WI38 (cell line): ENCODE measurements at regions not wholly inside any gene's neighbourhood (a gene's known extent, or its start where the extent isn't known, plus 50 kb on each side); places are given as distances from the start of the nearest gene placed in this dataset.

ENCODE experiments used
- H3K4me3 ChIP-seq: 2 replicates; pipeline ENCODE4 v1.5.1; 2011; ENCODE audit warnings: low read depth, mild to moderate bottlenecking, control low read depth, low read length
- TF ChIP-seq, protein P1 (sequence below): IDR thresholded peaks from 2 replicates; pipeline ENCODE4 v1.5.1; 2012; ENCODE audit warnings: low read depth, mild to moderate bottlenecking, control low read depth, low read length

DNA sequence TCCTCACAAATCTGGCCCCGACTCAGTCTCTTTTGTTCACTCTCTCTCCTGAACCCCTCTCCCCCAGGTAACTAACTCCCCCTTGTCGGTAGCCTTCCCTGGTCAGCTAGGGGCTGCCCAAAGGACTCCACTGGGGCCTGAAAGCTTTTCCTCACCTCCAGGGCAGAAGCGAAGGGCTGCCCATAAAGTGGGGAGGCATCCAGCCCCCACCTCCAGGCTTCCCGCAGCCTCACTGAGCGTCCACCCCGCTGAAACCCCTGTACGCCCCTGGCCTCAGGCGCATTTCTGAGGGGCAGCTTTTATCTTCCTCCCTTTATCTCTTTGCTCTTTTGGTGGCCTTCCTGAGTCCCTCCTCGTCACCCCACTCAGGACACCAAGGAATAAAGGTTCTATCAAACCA lies 249.3 kb downstream of the CYP26B1 start:
- no peak overlapping the region for H3K4me3 ChIP-seq
- TF ChIP-seq, protein P1, sequence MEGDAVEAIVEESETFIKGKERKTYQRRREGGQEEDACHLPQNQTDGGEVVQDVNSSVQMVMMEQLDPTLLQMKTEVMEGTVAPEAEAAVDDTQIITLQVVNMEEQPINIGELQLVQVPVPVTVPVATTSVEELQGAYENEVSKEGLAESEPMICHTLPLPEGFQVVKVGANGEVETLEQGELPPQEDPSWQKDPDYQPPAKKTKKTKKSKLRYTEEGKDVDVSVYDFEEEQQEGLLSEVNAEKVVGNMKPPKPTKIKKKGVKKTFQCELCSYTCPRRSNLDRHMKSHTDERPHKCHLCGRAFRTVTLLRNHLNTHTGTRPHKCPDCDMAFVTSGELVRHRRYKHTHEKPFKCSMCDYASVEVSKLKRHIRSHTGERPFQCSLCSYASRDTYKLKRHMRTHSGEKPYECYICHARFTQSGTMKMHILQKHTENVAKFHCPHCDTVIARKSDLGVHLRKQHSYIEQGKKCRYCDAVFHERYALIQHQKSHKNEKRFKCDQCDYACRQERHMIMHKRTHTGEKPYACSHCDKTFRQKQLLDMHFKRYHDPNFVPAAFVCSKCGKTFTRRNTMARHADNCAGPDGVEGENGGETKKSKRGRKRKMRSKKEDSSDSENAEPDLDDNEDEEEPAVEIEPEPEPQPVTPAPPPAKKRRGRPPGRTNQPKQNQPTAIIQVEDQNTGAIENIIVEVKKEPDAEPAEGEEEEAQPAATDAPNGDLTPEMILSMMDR, result no peak

DNA sequence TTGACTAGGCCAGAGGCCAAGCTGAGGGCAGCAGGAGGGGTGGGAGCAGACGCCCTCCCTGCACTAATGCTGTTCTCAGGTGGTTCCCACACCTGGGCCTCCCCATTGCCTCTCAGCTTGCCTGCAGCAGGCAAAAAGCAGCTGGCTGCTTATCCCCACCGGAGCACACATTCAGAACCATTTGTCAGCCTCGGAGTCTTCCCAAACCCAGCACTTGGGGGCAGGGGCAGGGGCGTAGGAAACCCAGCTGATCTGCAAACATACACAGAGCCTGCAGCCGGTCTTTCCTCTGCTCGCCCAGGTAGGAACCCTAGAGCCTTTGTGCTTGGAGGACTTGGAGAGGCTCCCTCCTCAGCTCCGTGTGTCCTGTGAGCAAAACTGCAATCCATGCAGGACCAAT lies 249.8 kb downstream of the CYP26B1 start:
- no peak overlapping the region for H3K4me3 ChIP-seq
- TF ChIP-seq, protein P1, result no peak

DNA sequence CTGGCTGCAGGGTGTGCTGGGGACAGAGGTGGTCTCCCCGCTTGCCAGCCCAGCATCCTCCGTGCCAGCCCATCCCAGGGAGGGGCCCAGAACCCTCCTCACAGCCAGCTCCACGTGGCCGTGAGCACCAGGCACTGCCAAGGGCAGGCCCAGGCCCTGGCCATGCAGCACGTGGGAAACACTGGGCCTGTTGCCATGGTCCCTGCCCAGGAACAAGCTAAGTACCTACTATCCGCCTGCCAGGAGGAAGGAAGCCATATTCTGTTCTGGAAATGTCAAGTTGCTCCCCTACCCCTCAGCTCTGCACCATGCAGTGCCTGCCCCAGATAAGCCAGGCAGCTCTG lies 250.6 kb downstream of the CYP26B1 start:
- TF ChIP-seq, protein P1, result no peak
- H3K4me3 ChIP-seq, result no peak overlapping the region

DNA sequence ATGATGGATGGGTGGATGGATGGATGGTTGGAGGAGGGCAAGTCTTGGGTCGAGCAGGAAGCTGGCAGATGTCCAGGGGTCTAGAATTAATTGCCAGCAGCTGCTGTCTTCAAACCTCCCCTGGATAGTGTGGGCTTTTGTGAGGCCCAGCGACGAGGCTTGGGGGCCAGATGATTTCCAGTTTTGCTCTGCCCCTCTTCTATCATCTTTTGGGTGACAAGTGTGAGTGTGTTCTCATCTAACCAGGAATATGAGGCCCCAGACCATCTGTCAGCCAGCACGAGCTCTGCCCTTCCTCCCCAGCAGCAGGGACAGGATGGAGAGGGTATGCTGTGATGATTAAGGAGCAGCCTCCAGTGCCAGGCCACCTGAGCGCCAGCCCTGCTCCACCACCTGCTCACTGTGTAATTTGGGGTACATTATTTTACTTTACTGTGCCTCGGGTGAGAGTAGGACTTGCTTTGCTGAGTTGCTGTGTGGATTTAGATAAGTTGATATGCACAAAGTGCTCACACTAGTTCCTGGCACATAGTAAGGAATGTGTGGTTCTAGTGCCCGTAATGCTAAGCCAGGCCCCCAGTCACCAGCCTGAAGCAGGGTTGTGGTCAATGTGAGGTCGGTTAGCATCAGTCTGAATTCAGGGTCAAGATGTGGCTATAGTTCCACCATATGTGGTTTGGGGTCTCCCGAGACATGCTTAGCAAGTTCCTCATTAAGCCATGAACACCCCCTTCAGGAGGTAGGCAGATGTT lies 251.1 kb downstream of the CYP26B1 start:
- TF ChIP-seq, protein P1, result no peak
- no peak overlapping the region for H3K4me3 ChIP-seq

DNA sequence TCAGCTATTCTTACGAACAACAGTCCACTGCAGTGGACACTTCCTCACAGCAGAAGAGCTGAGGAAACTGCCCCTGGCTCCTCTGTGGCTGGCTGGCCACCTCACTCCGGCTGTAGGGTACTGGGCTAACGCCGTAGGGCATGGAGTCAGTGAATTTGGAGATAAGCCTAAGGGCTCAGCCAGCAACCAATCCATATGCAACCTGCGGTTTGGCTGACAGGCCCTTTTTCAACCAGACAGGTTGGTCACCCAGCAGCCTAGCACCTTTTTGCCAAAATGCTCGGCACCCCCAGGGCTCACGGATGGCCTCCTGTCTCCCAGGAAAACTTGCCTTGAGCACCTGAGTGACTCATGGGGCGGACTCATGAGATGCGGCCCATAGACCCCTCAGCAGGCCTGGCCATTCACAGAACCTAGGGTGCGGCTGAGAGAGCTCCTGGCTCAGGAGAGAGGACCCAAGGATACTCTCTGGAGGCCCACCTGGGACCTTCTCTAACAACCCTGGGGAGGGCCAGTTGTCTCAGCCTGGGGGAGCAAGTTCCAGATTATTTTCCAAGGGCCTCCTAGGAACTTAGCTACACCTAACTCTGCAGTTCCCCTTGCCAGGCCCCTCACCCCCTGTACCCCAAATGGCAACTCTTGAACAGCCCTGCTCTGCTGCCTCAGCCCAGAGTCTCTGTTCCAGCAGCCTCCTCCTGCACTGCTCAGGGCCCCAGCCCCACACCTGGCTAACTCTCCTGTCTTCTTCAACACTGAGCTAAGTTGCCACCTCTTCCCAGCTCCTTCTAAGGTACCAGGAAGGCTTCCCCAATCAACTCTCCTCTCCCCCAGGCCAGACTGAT lies 252.1 kb downstream of the CYP26B1 start:
- TF ChIP-seq, protein P1, result no peak
- H3K4me3 ChIP-seq, result no peak overlapping the region

DNA sequence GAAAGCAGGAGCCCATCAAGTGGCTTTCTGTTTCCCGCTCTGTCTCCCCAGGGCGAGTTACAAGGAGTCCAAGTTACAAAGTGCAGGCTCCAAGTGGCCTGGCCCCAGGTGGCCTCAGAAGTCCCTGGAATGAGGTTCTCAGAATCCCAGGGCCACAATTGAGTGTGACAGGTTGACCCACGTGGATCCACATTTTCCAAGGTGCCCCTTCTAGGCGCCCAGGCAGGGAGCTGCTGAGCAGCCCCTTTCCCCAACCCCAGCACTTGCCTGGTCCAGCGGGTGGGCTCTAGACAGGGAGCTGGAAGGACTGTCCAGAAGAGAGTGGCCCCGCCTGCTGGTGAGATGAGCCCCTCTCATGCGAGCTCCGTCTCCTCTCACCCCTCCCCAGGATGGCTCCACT lies 253.4 kb downstream of the CYP26B1 start:
- H3K4me3 ChIP-seq, result no peak overlapping the region
- TF ChIP-seq, protein P1, result no peak

DNA sequence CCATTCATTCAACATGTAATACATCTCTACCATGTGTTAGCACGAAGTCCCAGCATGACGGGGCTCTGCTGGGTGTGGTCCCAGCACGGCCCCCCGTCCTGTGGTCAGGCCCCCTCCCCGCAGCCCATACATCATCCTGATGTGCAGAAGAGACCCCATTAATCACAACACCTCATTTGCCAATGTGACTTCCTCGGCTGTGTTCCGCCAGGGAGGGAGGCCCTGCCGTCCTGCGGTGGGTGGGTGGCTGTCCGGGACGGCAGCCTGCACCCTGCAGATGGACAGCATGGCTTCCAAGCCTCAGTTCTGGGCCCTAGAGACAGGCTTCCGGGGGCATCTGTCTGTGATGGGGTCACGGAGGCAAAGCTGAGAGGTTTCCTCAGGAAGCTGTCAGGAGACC lies 254.0 kb downstream of the CYP26B1 start:
- TF ChIP-seq, protein P1, result no peak
- no peak overlapping the region for H3K4me3 ChIP-seq
